ENCODE measurements at regions not wholly inside any gene's neighbourhood (a gene's known extent, or its start where the extent isn't known, plus 50 kb on each side); places are given as distances from the start of the nearest gene placed in this dataset.

DNA sequence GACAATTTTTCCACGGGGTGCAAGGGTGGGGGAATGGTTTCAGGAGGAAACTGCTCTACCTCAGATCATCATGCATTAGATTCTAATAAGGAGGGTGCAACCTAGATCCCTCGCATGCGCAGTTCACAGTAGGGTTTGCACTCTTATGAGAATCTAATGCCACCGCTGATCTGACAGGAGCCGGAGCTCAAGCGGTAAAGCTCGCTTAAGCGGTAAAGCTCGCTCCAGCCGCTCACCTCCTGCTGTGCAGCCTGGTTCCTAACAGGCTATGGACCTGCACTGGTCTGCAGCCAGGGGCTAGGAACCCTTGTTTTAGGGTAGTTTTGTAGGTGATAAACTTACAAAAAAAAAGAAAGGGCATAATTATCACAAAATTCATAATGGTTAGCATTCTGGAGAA is 53.9 kb upstream of the RYR3 start:
- TF ChIP-seq, protein P1, sequence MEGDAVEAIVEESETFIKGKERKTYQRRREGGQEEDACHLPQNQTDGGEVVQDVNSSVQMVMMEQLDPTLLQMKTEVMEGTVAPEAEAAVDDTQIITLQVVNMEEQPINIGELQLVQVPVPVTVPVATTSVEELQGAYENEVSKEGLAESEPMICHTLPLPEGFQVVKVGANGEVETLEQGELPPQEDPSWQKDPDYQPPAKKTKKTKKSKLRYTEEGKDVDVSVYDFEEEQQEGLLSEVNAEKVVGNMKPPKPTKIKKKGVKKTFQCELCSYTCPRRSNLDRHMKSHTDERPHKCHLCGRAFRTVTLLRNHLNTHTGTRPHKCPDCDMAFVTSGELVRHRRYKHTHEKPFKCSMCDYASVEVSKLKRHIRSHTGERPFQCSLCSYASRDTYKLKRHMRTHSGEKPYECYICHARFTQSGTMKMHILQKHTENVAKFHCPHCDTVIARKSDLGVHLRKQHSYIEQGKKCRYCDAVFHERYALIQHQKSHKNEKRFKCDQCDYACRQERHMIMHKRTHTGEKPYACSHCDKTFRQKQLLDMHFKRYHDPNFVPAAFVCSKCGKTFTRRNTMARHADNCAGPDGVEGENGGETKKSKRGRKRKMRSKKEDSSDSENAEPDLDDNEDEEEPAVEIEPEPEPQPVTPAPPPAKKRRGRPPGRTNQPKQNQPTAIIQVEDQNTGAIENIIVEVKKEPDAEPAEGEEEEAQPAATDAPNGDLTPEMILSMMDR (conservative IDR thresholded peaks at IDR 0.05; ENCODE audit: low read depth, low read length) = no peak
- no peak for TF ChIP-seq EZH2 (IDR thresholded peaks at IDR 0.05; ENCODE audit: borderline replicate concordance, low read depth, low read length, poor library complexity, severe bottlenecking)

Data from A673 (cell line).